ENCODE measurements at regions not wholly inside any gene's neighbourhood (a gene's known extent, or its start where the extent isn't known, plus 50 kb on each side); places are given as distances from the start of the nearest gene placed in this dataset.

GRCh38 chr16:63702981-63703590 lies 1418.8 kb downstream of the CDH11 start:
- H3K9me2 ChIP-seq (replicated peaks; ENCODE audit: insufficient read depth, low read length) = no peaks in the 10 kb centered on the region
- H3K4me2 ChIP-seq (ENCODE audit: low read depth, low read length) = no peak overlapping the region
- H3F3A ChIP-seq (ENCODE audit: insufficient read depth, low read length) = no peaks in the 10 kb centered on the region
- H3K36me3 ChIP-seq (replicated peaks; ENCODE audit: insufficient read depth, low read length) = no peaks in the 10 kb centered on the region
- no peaks in the 10 kb centered on the region for H4K20me1 ChIP-seq (ENCODE audit: insufficient read depth, low read length)
- no peaks in the 10 kb centered on the region for H3K27me3 ChIP-seq (replicated peaks; ENCODE audit: insufficient read depth, low read length)
- no peaks in the 10 kb centered on the region for H3K4me1 ChIP-seq (ENCODE audit: low read length)
- H2AFZ ChIP-seq (ENCODE audit: low read length) = no peak overlapping the region
- DNase-seq = no peak
- no peak overlapping the region for H3K4me3 ChIP-seq (ENCODE audit: low read length)
- H3K9ac ChIP-seq (ENCODE audit: low read length) = no peak overlapping the region
- no peak overlapping the region for H3K27ac ChIP-seq (ENCODE audit: low read length)
- TF ChIP-seq EZH2phosphoT487 (IDR thresholded peaks at IDR 0.05; ENCODE audit: low read length) (no peak), CTCF (IDR thresholded peaks at IDR 0.05; ENCODE audit: low read length) (no peak), EZH2 (optimal IDR thresholded peaks at IDR 0.05; ENCODE audit: low read depth, low read length) (no peak)
- no peaks in the 10 kb centered on the region for H3K79me2 ChIP-seq (ENCODE audit: low read length)
- no peaks in the 10 kb centered on the region for H3K9me3 ChIP-seq (replicated peaks; ENCODE audit: insufficient read depth, low read length)

GRCh38 chr16:63697736-63698135 lies 1424.1 kb downstream of the CDH11 start:
- no peaks in the 10 kb centered on the region for H4K20me1 ChIP-seq (ENCODE audit: insufficient read depth, low read length)
- no peak for TF ChIP-seq CTCF (IDR thresholded peaks at IDR 0.05; ENCODE audit: low read length)
- no peak for TF ChIP-seq EZH2phosphoT487 (IDR thresholded peaks at IDR 0.05; ENCODE audit: low read length)
- H3K27me3 ChIP-seq (replicated peaks; ENCODE audit: insufficient read depth, low read length) = no peaks in the 10 kb centered on the region
- H3K4me1 ChIP-seq (ENCODE audit: low read length) = no peaks in the 10 kb centered on the region
- no peaks in the 10 kb centered on the region for H3K9me2 ChIP-seq (replicated peaks; ENCODE audit: insufficient read depth, low read length)
- no peak overlapping the region for H3K27ac ChIP-seq (ENCODE audit: low read length)
- no peak overlapping the region for H2AFZ ChIP-seq (ENCODE audit: low read length)
- H3K79me2 ChIP-seq (ENCODE audit: low read length) = no peaks in the 10 kb centered on the region
- H3F3A ChIP-seq (ENCODE audit: insufficient read depth, low read length) = no peaks in the 10 kb centered on the region
- H3K9me3 ChIP-seq (replicated peaks; ENCODE audit: insufficient read depth, low read length) = no peaks in the 10 kb centered on the region
- DNase-seq = no peak
- no peak overlapping the region for H3K9ac ChIP-seq (ENCODE audit: low read length)
- no peak overlapping the region for H3K4me2 ChIP-seq (ENCODE audit: low read depth, low read length)
- H3K4me3 ChIP-seq (ENCODE audit: low read length) = no peak overlapping the region
- H3K36me3 ChIP-seq (replicated peaks; ENCODE audit: insufficient read depth, low read length) = no peaks in the 10 kb centered on the region

- Histone ChIP-seq H2AFZ (ENCODE audit: low read length) (no peak overlapping the region), H4K20me1 (ENCODE audit: insufficient read depth, low read length) (no peaks in the 10 kb centered on the region), H3K4me1 (ENCODE audit: low read length) (no peaks in the 10 kb centered on the region), H3K9ac (ENCODE audit: low read length) (no peak overlapping the region), H3K36me3 (replicated peaks; ENCODE audit: insufficient read depth, low read length) (no peaks in the 10 kb centered on the region), H3K4me2 (ENCODE audit: low read depth, low read length) (no peak overlapping the region), H3K9me3 (replicated peaks; ENCODE audit: insufficient read depth, low read length) (no peaks in the 10 kb centered on the region), H3K27ac (ENCODE audit: low read length) (no peak overlapping the region), H3F3A (ENCODE audit: insufficient read depth, low read length) (no peaks in the 10 kb centered on the region), H3K9me2 (replicated peaks; ENCODE audit: insufficient read depth, low read length) (no peaks in the 10 kb centered on the region), H3K79me2 (ENCODE audit: low read length) (no peaks in the 10 kb centered on the region), H3K27me3 (replicated peaks; ENCODE audit: insufficient read depth, low read length) (no peaks in the 10 kb centered on the region), H3K4me3 (ENCODE audit: low read length) (no peak overlapping the region)
- no peak for TF ChIP-seq EZH2phosphoT487 (IDR thresholded peaks at IDR 0.05; ENCODE audit: low read length)
- TF ChIP-seq EZH2 (optimal IDR thresholded peaks at IDR 0.05; ENCODE audit: low read depth, low read length) = no peak
- TF ChIP-seq CTCF (IDR thresholded peaks at IDR 0.05; ENCODE audit: low read length) = no peak
- DNase-seq = no peak
These were observed 1426.5 kb downstream of the CDH11 start for GRCh38 chr16:63695347-63695746.
